ENCODE measurements at regions not wholly inside any gene's neighbourhood (a gene's known extent, or its start where the extent isn't known, plus 50 kb on each side); places are given as distances from the start of the nearest gene placed in this dataset.

DNA sequence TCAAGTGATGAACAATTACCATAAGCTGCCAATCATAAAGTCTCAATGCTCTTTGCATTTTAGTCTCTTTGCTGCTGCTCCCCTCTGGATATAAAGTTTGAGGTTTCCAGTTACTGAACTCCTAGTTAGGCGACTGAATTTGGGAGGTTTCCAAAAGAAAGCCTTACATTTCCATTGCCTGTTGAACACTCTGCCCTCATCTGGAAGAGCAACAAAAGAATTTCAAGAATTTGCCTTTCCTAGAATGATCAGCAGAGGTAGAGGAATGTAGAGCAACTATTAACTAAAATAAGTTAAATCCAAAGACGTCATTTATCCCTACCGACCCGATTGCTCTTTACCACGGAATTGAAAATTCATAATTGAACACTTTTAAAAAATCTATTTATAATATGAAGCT lies 53.4 kb upstream of the PRICKLE2 start:
- TF ChIP-seq, protein P1, sequence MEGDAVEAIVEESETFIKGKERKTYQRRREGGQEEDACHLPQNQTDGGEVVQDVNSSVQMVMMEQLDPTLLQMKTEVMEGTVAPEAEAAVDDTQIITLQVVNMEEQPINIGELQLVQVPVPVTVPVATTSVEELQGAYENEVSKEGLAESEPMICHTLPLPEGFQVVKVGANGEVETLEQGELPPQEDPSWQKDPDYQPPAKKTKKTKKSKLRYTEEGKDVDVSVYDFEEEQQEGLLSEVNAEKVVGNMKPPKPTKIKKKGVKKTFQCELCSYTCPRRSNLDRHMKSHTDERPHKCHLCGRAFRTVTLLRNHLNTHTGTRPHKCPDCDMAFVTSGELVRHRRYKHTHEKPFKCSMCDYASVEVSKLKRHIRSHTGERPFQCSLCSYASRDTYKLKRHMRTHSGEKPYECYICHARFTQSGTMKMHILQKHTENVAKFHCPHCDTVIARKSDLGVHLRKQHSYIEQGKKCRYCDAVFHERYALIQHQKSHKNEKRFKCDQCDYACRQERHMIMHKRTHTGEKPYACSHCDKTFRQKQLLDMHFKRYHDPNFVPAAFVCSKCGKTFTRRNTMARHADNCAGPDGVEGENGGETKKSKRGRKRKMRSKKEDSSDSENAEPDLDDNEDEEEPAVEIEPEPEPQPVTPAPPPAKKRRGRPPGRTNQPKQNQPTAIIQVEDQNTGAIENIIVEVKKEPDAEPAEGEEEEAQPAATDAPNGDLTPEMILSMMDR (conservative IDR thresholded peaks at IDR 0.05 in 1 of 2, IDR thresholded peaks at IDR 0.05 in 1 of 2; ENCODE audit: low read depth in 1 of 2, low read length in 2 of 2) = no peak
- no peak for TF ChIP-seq EZH2 (IDR thresholded peaks at IDR 0.05; ENCODE audit: low read length, missing control alignments)
